Adrenal gland (tissue), 5 donors: ENCODE measurements at regions not wholly inside any gene's neighbourhood (a gene's known extent, or its start where the extent isn't known, plus 50 kb on each side); places are given as distances from the start of the nearest gene placed in this dataset.

Experiments
- CTCF ChIP-seq, 6 experiments: fragments of 450-650 bp in 4 of 6; fragments of 200-600 bp in 2 of 6; sonication (generic) in 1 of 6; IDR thresholded peaks; 1 replicate in 5 of 6; 2 replicates in 1 of 6; pipeline versions ENCODE4 v1.5.1 to v1.8.0; 2016 to 2021; ENCODE audit warnings: antibody characterized with exemption in 6 of 6, mild to moderate bottlenecking in 2 of 6, moderate library complexity in 1 of 6
- POLR2A ChIP-seq, 2 donors: fragments of 450-650 bp; IDR thresholded peaks; one replicate each; pipeline ENCODE4 v1.6.1; 2017; ENCODE audit warnings: antibody characterized with exemption in 2 of 2, mild to moderate bottlenecking in 2 of 2, moderate library complexity in 1 of 2
- donor health status: DM: no; HTN: no; CAD: no.

- TF ChIP-seq CTCF (IDR thresholded peaks at IDR 0.05), result no peak
- TF ChIP-seq POLR2A (IDR thresholded peaks at IDR 0.05), result no peak
These were observed 81.4 kb upstream of the GPC6 start for GRCh38 chr13:93145199-93145598.
